Transverse colon (tissue), 4 donors: ENCODE measurements at regions not wholly inside any gene's neighbourhood (a gene's known extent, or its start where the extent isn't known, plus 50 kb on each side); places are given as distances from the start of the nearest gene placed in this dataset.

Experiments
- DNase-seq: peaks from one replicate; pipeline ENCODE4 v3.0.0-alpha.2; 2019
- H3K27ac ChIP-seq, 4 donors: fragments of 200-600 bp; sonication (generic); 2 replicates each; pipeline ENCODE4 v1.5.1; 2016 to 2018; ENCODE audit warnings: inconsistent platforms in 4 of 4
- H3K27me3 ChIP-seq: fragments of 200-600 bp; sonication (generic); 2 replicates; pipeline ENCODE4 v1.5.1; 2017; ENCODE audit warnings: inconsistent platforms
- H3K36me3 ChIP-seq, 4 donors: fragments of 200-600 bp; sonication (generic); 2 replicates each; pipeline ENCODE4 v1.5.1; 2017 to 2019; ENCODE audit warnings: inconsistent platforms in 4 of 4
- H3K4me1 ChIP-seq, 4 donors: fragments of 200-600 bp; sonication (generic); 2 replicates each; pipeline ENCODE4 v1.5.1; 2017 to 2020; ENCODE audit warnings: inconsistent platforms in 4 of 4
- H3K4me3 ChIP-seq, 4 donors: fragments of 200-600 bp; sonication (generic); 1 replicate in 1 of 4; 2 replicates in 3 of 4; pipeline versions ENCODE4 v1.5.1 to v1.6.1; 2017 to 2019; ENCODE audit warnings: inconsistent platforms in 4 of 4
- H3K9me3 ChIP-seq, 2 donors: fragments of 200-600 bp; sonication (generic); 2 replicates each; pipeline ENCODE4 v1.5.1; 2017 to 2019; ENCODE audit warnings: inconsistent platforms in 2 of 2
- CTCF ChIP-seq, 5 experiments: fragments of 200-600 bp in 3 of 5; fragments of 450-650 bp in 2 of 5; sonication (generic) in 3 of 5; IDR thresholded peaks; 1 replicate in 2 of 5; 2 replicates in 3 of 5; pipeline ENCODE4 v1.5.1; 2016 to 2017; ENCODE audit warnings: antibody characterized with exemption in 5 of 5, inconsistent platforms in 3 of 5, mild to moderate bottlenecking in 2 of 5, moderate library complexity in 1 of 5
- EP300 ChIP-seq: sonication (generic); formaldehyde crosslinking; IDR thresholded peaks from one replicate; pipeline ENCODE4 v1.6.1; 2017; ENCODE audit warnings: antibody characterized with exemption, low read depth
- POLR2A ChIP-seq: fragments of 450-650 bp; IDR thresholded peaks from one replicate; pipeline ENCODE4 v1.6.1; 2016; ENCODE audit warnings: antibody characterized with exemption, mild to moderate bottlenecking, moderate library complexity
- POLR2AphosphoS5 ChIP-seq, 3 donors: sonication (generic); formaldehyde crosslinking; IDR thresholded peaks; one replicate each; pipeline ENCODE4 v1.6.1; 2016; ENCODE audit warnings: antibody characterized with exemption in 3 of 3
- WGBS, 2 donors: methylation state at CpG; one replicate each; pipeline ENCODE4 v1.1.5; 2018; ENCODE audit warnings: low coverage in 1 of 2; 5-methylcytosine and 5-hydroxymethylcytosine counted together
- in situ Hi-C, 4 donors: fragments of 200-750 bp; cut with MboI; loops; one replicate each; pipeline versions ENCODE4 v1.15.0 to v1.15.1; 2017; ENCODE audit warnings: low sequenced_read_pairs in 3 of 4, low pct_ligation_motif_present in 1 of 4, low pct_unique_long_range_greater_than_20kb in 1 of 4
- intact Hi-C: fragments of 100-400 bp; cut with DNase I; formaldehyde crosslinking; loops from one replicate; pipeline ENCODE4 v1.15.1; 2023; ENCODE audit warnings: low total_unique reads

DNA sequence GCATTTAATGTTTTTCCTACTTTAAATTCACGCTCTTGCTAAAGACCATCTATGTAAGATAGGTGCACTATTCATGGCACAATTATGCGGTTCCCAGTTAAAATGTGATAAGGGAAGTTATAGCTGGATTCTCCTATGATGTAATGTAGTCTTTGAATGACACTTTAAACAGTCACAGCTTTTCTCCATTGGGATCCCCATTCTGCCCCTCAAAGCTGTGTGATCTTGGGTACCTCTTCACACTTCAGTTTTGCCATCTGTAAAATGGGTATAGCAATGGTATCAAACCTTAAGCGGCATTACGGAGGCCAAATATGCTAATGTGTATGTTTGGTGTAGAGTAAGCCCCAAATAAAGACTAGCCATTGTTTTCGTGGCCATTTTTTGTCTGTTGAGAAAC is 64.7 kb upstream of the ZNF217 start:
- no peak for DNase-seq
- Histone ChIP-seq H3K4me1 (peaks cover 0 to 61% (median 24%) of the 10 kb centered on the region in 4 donors), H3K27ac (peak overlapping the region in 3 of 4 donors; percentile 29 to 91 (median 29)), H3K27me3 (no peaks in the 10 kb centered on the region), H3K36me3 (no peaks in the 10 kb centered on the region), H3K9me3 (no peaks in the 10 kb centered on the region), H3K4me3 (no peak overlapping the region)
- in situ Hi-C loops (no loop called here), intact Hi-C loops (no loop called here)
- 82% methylated on average over 5 of the region's 5 CpGs; no CpG with 5 or more reads in 1 of the 2 donors for WGBS, 2 donors
- TF ChIP-seq POLR2A = no peak
- TF ChIP-seq POLR2AphosphoS5 (IDR thresholded peaks at IDR 0.05) = no peak
- no peak for TF ChIP-seq EP300
- no peak for TF ChIP-seq CTCF (IDR thresholded peaks at IDR 0.05)

DNA sequence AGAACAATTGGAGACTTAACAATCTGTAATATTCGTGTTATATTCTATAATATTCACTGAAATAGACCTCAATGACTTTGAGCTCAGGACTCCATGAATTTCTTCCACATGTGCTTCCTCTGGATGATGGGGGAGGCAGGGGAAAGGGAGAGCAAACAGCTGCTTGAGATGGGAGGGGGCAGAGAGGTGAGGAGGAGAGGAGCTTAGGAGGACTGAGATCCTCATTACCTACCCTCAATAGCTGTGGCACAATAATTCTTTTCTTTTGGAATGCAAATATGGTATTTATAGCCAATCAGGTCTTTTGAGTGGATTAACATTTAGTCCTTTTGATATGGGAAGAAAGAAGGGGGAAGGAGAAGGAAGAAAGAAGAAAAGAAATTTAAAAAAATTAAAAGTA is 64.1 kb upstream of the ZNF217 start:
- Histone ChIP-seq H3K9me3 (no peaks in the 10 kb centered on the region), H3K36me3 (no peaks in the 10 kb centered on the region), H3K27me3 (no peaks in the 10 kb centered on the region), H3K4me3 (no peak overlapping the region), H3K27ac (peak overlapping the region; percentile 29 to 91 (median 42)), H3K4me1 (peaks cover under 1 to 66% (median 30%) of the 10 kb centered on the region in 4 donors)
- TF ChIP-seq CTCF (IDR thresholded peaks at IDR 0.05) = no peak
- TF ChIP-seq POLR2AphosphoS5 (IDR thresholded peaks at IDR 0.05) = no peak
- no peak for TF ChIP-seq EP300
- TF ChIP-seq POLR2A = no peak
- 61 to 100% methylated on average over 1 of the region's 1 CpG for WGBS, 2 donors
- intact Hi-C loops (no loop called here), in situ Hi-C loops (no loop called here)
- no peak for DNase-seq

DNA sequence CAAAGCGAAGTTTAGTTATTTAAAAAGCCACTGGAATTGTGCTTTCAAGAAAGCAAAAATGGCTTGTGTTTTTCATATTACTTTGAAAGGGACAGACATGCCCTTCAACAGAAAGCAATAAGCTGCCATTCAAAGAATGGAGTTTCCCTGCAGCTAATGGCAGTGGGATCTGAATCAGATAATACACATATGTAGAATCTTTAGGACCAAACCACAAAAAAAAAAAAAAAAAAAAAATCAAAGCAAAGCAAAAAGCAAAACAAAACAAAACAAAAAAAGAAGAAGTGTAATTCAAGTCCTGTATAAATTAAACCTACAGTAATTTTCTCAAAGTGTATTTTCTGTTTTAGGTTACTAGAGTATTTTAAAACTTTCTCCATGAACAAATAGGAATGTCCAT is 63.6 kb upstream of the ZNF217 start:
- no peak for DNase-seq
- Histone ChIP-seq H3K27ac (peak overlapping the region; percentile 54 to 91 (median 74)), H3K36me3 (no peaks in the 10 kb centered on the region), H3K4me1 (peaks cover 5 to 71% (median 34%) of the 10 kb centered on the region in 4 donors), H3K9me3 (no peaks in the 10 kb centered on the region), H3K4me3 (no peak overlapping the region), H3K27me3 (no peaks in the 10 kb centered on the region)
- intact Hi-C loops = no loop called here
- 76 to 82% methylated on average over 1 of the region's 1 CpG for WGBS, 2 donors
- in situ Hi-C loops = no loop called here
- TF ChIP-seq POLR2A (no peak), EP300 (no peak), POLR2AphosphoS5 (IDR thresholded peaks at IDR 0.05) (no peak), CTCF (IDR thresholded peaks at IDR 0.05) (no peak)

GRCh38 chr20:53656293-53657202 is 62.9 kb upstream of the ZNF217 start:
- no peak for TF ChIP-seq POLR2AphosphoS5 (IDR thresholded peaks at IDR 0.05)
- DNase-seq = no peak
- H3K27ac ChIP-seq = peak overlapping the region; percentile 54 to 91 (median 74)
- H3K27me3 ChIP-seq = no peaks in the 10 kb centered on the region
- in situ Hi-C loops (no loop called here), intact Hi-C loops (no loop called here)
- H3K4me1 ChIP-seq = peaks cover 12 to 74% (median 38%) of the 10 kb centered on the region in 4 donors
- H3K4me3 ChIP-seq = no peak overlapping the region
- no peaks in the 10 kb centered on the region for H3K9me3 ChIP-seq
- WGBS, 2 donors = 18 to 24% methylated on average over 4 of the region's 4 CpGs
- no peaks in the 10 kb centered on the region for H3K36me3 ChIP-seq
